Activated CD4-positive, alpha-beta memory T cell treated with anti-CD3 and anti-CD28 coated beads for 36 hours (primary cell): ENCODE measurements at regions not wholly inside any gene's neighbourhood (a gene's known extent, or its start where the extent isn't known, plus 50 kb on each side); places are given as distances from the start of the nearest gene placed in this dataset.

Experiments
- CTCF ChIA-PET: fragments of 350-600 bp; sonication (Branson Sonifier 250); formaldehyde crosslinking; loops from one replicate; lab custom pipeline; 2021; ENCODE audit warnings: antibody characterized with exemption, inconsistent platforms; lab: Charles Lee
- POLR2A ChIA-PET: fragments of 350-600 bp; sonication (Branson Sonifier 250); formaldehyde crosslinking; loops from one replicate; lab custom pipeline; 2021; ENCODE audit warnings: antibody characterized with exemption; lab: Charles Lee
- DNase-seq: peaks from one replicate; pipeline ENCODE4 v3.0.0-alpha.2; 2020
- H3K27ac Mint-ChIP-seq: one replicate; pipeline ENCODE4 v1.8.0; 2021; ENCODE audit warnings: mixed read lengths
- H3K27me3 Mint-ChIP-seq: one replicate; pipeline ENCODE4 v1.8.0; 2021; ENCODE audit warnings: mixed read lengths
- H3K36me3 Mint-ChIP-seq: one replicate; pipeline ENCODE4 v1.8.0; 2021; ENCODE audit warnings: mixed read lengths
- H3K4me1 Mint-ChIP-seq: one replicate; pipeline ENCODE4 v1.8.0; 2021; ENCODE audit warnings: low read depth, mixed read lengths
- H3K4me3 Mint-ChIP-seq: one replicate; pipeline ENCODE4 v1.8.0; 2021; ENCODE audit warnings: mild to moderate bottlenecking, mixed read lengths
- H3K9me3 Mint-ChIP-seq: one replicate; pipeline ENCODE4 v1.8.0; 2021; ENCODE audit warnings: mixed read lengths
- intact Hi-C: fragments of 100-400 bp; cut with micrococcal nuclease; formaldehyde crosslinking; loops from one replicate; pipeline ENCODE4 v1.15.1; 2023

DNA sequence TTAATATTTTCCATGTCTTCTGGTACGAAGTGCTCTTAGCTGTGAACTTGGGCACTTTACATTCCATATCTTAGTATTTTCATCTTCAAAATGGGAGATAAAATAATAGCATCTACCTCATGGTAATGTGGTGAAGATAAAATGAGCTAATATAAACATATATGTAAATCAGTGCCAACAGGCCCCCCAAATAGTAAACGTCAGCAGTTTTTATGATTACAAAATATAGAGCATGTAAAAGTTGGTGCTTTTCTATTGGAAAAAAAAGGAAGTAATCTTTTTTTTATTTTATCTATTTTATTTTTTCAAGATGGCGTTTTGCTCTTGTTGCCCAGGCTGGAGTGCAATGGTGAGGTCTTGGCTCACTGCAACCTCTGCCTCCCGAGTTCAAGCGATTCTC lies 291.1 kb upstream of the PRDM9 start:
- Mint-ChIP-seq H3K4me3 (no peak overlapping the region), H3K4me1 (no peaks in the 10 kb centered on the region), H3K9me3 (peaks cover 14% of the 10 kb centered on the region), H3K36me3 (no peaks in the 10 kb centered on the region), H3K27me3 (no peaks in the 10 kb centered on the region), H3K27ac (no peak overlapping the region)
- intact Hi-C loops: no loop called here
- POLR2A ChIA-PET: interaction anchor here (0.5 kb wide), 1 partner anchor 63 kb away, joined by 3 read pairs; no protein-coding TSS in a partner anchor
- CTCF ChIA-PET: no interaction called here
- DNase-seq: no peak

DNA sequence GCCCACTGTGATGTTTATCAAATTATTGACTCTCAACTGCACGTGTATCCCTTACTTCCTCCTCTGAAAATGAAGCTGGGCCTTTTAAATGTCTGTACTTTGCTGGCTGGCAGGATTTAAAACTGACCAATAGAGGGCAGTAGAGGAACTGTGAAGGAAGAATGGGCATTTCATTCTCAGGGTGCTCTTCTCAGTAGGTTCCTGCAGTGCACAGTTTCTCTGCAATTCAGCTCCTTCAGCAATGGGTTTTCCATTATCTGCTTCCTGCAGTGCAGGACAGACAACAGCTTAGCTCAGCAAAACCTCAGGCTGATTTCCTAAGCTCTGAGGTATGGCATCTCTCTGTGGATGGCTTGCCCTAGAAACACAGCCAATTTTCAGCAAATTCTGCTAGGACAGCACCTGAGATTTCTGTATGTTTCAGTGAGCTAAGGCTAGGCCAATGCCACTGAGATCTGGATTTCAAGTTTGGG lies 298.4 kb upstream of the PRDM9 start:
- CTCF ChIA-PET: interaction anchor here (0.6 to 1.2 kb wide), 3 partner anchors 12 to 560 kb away, joined by 3 read pairs; no protein-coding TSS in a partner anchor
- Mint-ChIP-seq H3K27me3 (no peaks in the 10 kb centered on the region), H3K36me3 (no peaks in the 10 kb centered on the region), H3K4me3 (no peak overlapping the region), H3K4me1 (no peaks in the 10 kb centered on the region), H3K9me3 (peaks cover 11% of the 10 kb centered on the region), H3K27ac (no peak overlapping the region)
- DNase-seq: no peak
- POLR2A ChIA-PET: no interaction called here
- intact Hi-C loops: no loop called here

DNA sequence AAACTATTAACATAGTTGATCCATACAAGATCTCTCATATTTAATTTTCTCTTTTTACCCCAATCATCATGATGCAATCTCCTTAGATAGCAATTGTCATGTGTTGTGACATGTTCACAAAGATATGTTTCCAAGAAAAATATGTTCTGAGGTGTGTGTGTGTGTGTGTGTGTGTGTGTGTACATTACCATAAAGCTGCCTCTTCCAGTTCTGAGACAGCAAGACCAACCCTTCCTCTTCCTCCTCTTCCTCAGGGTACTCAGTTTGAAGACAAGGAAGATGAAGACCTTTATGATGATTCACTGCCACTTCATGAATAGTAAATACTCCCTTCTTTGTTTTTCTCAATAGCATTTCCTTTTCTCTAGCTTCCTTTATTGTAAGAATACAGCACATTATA lies 303.3 kb upstream of the PRDM9 start:
- Mint-ChIP-seq H3K4me3 (no peak overlapping the region), H3K27me3 (no peaks in the 10 kb centered on the region), H3K9me3 (peaks cover 8% of the 10 kb centered on the region), H3K36me3 (no peaks in the 10 kb centered on the region), H3K27ac (no peak overlapping the region), H3K4me1 (no peaks in the 10 kb centered on the region)
- DNase-seq: no peak
- intact Hi-C loops: no loop called here
- CTCF ChIA-PET: no interaction called here
- POLR2A ChIA-PET: no interaction called here

DNA sequence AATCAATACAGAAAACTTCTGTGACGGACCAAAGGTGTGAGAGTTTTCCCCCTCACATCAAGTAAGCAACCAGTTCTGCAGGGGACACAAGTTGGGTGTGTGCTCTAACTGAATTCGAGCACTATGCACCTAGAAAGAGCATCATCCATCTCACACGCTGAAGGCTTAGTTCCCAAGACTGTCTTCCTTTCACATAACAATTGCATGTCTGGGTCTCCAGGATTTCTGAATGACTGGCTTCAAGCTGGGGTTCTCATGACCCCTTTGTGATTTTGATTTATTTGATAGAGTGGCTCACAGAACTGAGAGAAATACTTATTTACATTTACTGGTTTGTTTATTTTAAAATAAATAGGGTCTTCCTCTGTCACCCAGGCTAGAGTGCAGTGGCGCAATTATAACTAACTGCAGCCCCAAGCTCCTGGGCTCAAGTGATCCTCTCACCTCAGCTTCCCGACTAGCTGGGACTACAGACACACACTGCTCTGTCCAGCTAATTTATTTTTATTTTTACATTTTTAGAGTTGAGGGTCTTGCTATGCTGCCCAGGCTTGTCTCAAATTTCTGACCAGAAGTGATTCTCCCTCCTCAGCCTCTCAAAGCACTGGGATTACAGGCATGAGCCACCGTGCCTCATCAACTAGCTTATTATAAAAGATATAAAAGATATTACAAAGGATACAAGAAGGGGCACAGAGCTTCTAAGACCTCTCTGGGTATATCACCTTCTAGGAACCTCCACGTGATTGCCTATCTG lies 316.7 kb upstream of the CDH12 start:
- H3K4me1 Mint-ChIP-seq: no peaks in the 10 kb centered on the region
- H3K27ac Mint-ChIP-seq: no peak overlapping the region
- intact Hi-C loops: no loop called here
- no peaks in the 10 kb centered on the region for H3K27me3 Mint-ChIP-seq
- H3K4me3 Mint-ChIP-seq: no peak overlapping the region
- ChIA-PET CTCF (no interaction called here), POLR2A (no interaction called here)
- DNase-seq: no peak
- peaks cover 13% of the 10 kb centered on the region for H3K9me3 Mint-ChIP-seq
- no peaks in the 10 kb centered on the region for H3K36me3 Mint-ChIP-seq

DNA sequence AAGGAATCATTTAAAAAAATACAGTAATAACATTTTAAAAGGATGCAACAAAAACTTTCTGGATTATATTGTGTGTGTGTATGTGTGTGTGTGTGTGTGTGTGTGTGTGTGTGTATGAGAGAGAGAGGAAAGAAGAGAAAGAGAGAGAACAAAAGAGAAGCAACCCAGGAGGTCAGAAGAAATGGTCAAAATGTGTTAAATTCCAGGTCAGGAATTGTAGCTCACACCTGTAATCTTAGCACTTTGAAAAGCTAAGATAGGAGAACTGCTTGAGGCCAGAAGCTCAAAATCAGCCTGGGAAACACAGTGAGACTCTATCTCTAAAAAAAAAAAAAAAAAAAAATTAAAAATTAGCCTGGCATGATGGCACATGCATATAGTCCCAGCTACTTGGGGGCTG lies 311.8 kb upstream of the CDH12 start:
- Mint-ChIP-seq H3K36me3 (no peaks in the 10 kb centered on the region), H3K4me1 (no peaks in the 10 kb centered on the region), H3K27me3 (no peaks in the 10 kb centered on the region), H3K4me3 (no peak overlapping the region), H3K9me3 (peaks cover 5% of the 10 kb centered on the region), H3K27ac (no peak overlapping the region)
- no peak for DNase-seq
- ChIA-PET POLR2A (no interaction called here), CTCF (no interaction called here)
- intact Hi-C loops: no loop called here

DNA sequence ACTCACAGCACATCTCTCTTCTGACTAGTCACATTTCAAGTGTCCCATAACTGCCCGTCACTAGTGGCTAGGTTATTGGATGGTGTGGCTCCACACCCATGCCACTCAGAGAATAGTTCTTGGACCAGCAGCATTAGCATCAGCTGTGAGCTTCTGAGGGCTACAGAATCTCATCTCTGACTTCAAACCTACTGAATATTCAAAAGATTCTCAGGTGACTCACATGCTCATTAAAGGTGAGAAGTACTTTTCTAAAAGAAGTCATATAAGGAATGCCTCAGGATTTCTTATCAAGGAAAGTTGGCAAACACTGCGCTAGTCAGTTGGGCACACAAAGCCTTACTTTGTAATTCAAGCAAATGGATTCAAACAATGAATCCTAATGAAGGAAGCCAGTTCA lies 305.0 kb upstream of the CDH12 start:
- Mint-ChIP-seq H3K4me3 (no peak overlapping the region), H3K27me3 (no peaks in the 10 kb centered on the region), H3K9me3 (peaks cover 15% of the 10 kb centered on the region), H3K4me1 (no peaks in the 10 kb centered on the region), H3K36me3 (no peaks in the 10 kb centered on the region), H3K27ac (no peak overlapping the region)
- intact Hi-C loops: no loop called here
- DNase-seq: no peak
- ChIA-PET POLR2A (no interaction called here), CTCF (no interaction called here)

DNA sequence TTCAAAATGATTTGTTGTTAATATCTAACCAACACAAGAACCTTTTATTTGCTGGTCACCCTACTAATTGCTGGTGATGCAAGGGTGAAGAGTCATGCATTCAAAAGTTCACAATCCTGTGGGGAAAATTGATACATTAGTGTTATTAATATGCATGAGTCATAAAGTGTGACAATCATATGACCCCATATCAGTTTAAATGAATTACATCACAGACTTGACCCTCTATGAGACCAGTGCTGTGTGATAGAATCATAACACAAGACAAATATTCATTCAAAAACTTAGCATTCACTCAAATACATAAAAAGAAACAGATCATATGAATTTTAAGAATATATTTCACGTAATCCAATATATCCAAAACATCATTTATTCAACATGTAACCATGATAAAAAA lies 304.6 kb upstream of the CDH12 start:
- H3K36me3 Mint-ChIP-seq: no peaks in the 10 kb centered on the region
- ChIA-PET CTCF (no interaction called here), POLR2A (no interaction called here)
- H3K9me3 Mint-ChIP-seq: peaks cover 16% of the 10 kb centered on the region
- no peaks in the 10 kb centered on the region for H3K4me1 Mint-ChIP-seq
- no peaks in the 10 kb centered on the region for H3K27me3 Mint-ChIP-seq
- DNase-seq: no peak
- intact Hi-C loops: no loop called here
- H3K27ac Mint-ChIP-seq: no peak overlapping the region
- H3K4me3 Mint-ChIP-seq: no peak overlapping the region

DNA sequence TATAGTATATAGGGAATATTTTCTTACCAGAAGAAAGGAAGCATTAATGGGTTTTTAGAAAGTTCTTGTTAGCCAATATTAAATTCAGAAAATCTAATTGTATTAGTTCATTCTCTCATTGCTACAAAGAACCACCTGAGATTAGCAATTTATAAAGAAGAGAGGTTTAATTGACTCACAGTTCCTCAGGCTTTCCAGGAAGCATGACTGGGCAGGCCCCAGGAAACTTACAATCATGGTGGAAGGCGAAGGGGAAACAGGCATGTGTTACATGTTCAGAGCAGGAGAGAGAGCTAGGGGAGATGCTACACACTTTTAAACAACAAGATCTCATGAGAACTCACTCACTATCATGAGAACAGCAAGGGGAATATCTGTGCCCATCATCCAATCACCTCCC lies 304.0 kb upstream of the CDH12 start:
- H3K9me3 Mint-ChIP-seq: peaks cover 16% of the 10 kb centered on the region
- no peak overlapping the region for H3K4me3 Mint-ChIP-seq
- no peak overlapping the region for H3K27ac Mint-ChIP-seq
- H3K27me3 Mint-ChIP-seq: no peaks in the 10 kb centered on the region
- DNase-seq: no peak
- ChIA-PET POLR2A (no interaction called here), CTCF (no interaction called here)
- no peaks in the 10 kb centered on the region for H3K36me3 Mint-ChIP-seq
- intact Hi-C loops: no loop called here
- no peaks in the 10 kb centered on the region for H3K4me1 Mint-ChIP-seq

DNA sequence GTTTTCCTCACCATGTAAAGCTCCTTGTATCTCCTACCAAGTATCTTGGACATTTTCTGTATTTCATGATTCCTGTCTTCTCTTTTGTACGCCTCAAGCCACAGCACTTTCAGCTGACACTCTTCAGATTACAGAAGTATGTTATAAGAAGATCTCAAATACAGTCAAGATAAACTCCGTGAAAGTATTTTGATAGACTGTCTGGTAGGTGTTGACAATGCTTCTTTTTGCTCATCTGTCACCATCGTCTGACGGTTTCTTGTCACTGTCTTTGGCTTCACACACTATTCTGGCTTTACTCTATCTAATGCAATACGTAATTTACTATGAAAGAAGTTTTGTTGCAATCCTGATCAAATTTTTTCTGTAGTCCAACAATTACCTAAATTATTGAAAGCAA lies 294.5 kb upstream of the CDH12 start:
- no peak overlapping the region for H3K4me3 Mint-ChIP-seq
- no peak for DNase-seq
- intact Hi-C loops: no loop called here
- H3K9me3 Mint-ChIP-seq: peaks cover 27% of the 10 kb centered on the region
- no peaks in the 10 kb centered on the region for H3K36me3 Mint-ChIP-seq
- POLR2A ChIA-PET: no interaction called here
- CTCF ChIA-PET: no interaction called here
- H3K4me1 Mint-ChIP-seq: no peaks in the 10 kb centered on the region
- H3K27ac Mint-ChIP-seq: no peak overlapping the region
- H3K27me3 Mint-ChIP-seq: no peaks in the 10 kb centered on the region

DNA sequence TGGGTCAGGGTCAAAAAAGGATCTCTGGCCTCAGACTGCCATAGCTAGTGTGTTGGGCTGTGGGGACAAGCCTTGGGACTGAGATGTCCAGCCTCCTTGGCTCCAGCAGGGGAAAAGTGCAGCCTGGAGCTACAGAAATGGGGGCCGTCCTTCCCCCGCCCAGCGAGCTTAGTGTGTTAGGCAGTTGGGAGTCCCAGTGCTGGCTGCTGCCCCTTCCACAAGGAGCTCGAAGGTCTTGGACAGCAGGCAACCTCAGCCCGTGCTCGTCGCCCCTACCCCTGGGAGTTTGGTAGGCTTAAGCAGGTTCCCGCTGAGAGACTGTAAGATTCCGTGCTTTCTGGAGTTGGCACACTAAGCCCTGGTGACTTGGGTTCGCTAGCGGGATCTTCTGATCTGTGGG lies 293.0 kb upstream of the CDH12 start:
- ChIA-PET CTCF (no interaction called here), POLR2A (no interaction called here)
- H3K27ac Mint-ChIP-seq: no peak overlapping the region
- no peaks in the 10 kb centered on the region for H3K27me3 Mint-ChIP-seq
- H3K4me3 Mint-ChIP-seq: no peak overlapping the region
- no peaks in the 10 kb centered on the region for H3K4me1 Mint-ChIP-seq
- DNase-seq: no peak
- intact Hi-C loops: no loop called here
- H3K9me3 Mint-ChIP-seq: peaks cover 29% of the 10 kb centered on the region
- no peaks in the 10 kb centered on the region for H3K36me3 Mint-ChIP-seq

DNA sequence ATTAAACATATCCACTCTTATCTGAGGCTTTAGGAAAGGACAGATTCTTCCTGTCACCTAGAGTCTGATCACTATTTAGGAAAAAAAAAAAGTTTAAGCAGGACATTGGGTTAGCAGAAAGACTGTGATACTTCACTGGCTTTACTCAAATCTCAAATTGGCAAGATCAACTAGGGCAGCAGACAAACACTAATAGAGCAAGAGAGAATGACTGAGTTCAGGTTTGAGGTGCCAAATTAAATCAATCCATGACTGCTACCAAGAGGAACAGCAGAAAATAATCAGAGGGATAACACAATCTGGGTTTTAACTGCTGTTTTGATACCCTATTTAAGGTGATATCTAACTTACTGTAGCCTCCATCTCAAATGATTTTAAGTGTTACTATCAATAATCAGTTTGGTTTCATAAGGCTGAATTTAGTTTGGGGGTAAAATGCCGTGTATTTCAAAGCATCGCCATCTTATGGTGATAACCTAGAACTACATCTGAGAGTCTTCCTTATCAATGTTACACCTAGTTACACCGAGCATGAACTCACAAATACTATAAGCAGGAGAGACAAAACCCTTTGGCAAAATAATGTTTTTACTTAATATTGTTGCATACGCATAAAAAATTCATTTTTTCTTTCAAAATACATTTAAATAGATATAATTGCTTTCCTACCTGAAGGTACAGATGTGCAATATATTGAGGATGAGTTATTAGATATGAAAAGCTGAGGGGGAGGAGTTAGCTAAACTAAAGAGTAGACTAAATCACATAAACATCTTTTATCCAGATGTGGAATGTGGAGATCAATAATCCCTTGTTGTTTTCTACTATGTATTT lies 286.4 kb upstream of the CDH12 start:
- no peak for DNase-seq
- Mint-ChIP-seq H3K4me3 (no peak overlapping the region), H3K4me1 (no peaks in the 10 kb centered on the region), H3K36me3 (no peaks in the 10 kb centered on the region), H3K9me3 (peaks cover 11% of the 10 kb centered on the region), H3K27me3 (no peaks in the 10 kb centered on the region), H3K27ac (no peak overlapping the region)
- ChIA-PET POLR2A (no interaction called here), CTCF (no interaction called here)
- intact Hi-C loops: no loop called here

DNA sequence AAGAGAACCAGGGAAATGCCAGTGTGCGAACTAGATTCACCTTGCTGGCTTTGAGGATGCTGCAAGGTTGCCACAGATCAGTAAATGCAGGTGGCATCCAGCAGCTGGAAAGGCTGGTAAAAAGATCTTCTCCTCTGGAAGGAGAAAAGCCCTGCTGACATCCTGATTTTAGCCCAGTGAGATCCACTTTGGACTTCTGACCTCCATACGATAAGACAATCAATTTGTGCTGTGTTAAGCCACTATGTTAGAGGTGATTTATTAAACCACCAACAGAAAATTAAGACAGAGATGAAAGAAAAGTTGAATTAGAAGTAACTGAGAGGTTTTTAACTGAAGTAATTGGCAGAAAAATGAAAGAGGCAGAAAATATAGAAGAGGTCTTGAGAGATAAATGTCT lies 283.8 kb upstream of the CDH12 start:
- CTCF ChIA-PET: no interaction called here
- Mint-ChIP-seq H3K9me3 (peaks cover 8% of the 10 kb centered on the region), H3K27ac (no peak overlapping the region), H3K4me3 (no peak overlapping the region), H3K36me3 (no peaks in the 10 kb centered on the region), H3K4me1 (no peaks in the 10 kb centered on the region), H3K27me3 (no peaks in the 10 kb centered on the region)
- POLR2A ChIA-PET: no interaction called here
- no peak for DNase-seq
- intact Hi-C loops: no loop called here
